WTC11 (cell line): ENCODE measurements at regions not wholly inside any gene's neighbourhood (a gene's known extent, or its start where the extent isn't known, plus 50 kb on each side); places are given as distances from the start of the nearest gene placed in this dataset.

Experiments
- ATAC-seq: fragments of 200-7000 bp; cut with Tn5 transposase; 2 replicates; pipeline ENCODE4 v1.10.0; 2021; ENCODE audit warnings: mild to moderate bottlenecking, moderate library complexity
- CTCF ChIA-PET: fragments of 300-600 bp; sonication (Branson Sonifier 250); formaldehyde crosslinking; loops from one replicate; lab custom pipeline; 2021; ENCODE audit warnings: antibody characterized with exemption; lab: Charles Lee
- POLR2A ChIA-PET: fragments of 350-600 bp; sonication (Branson Sonifier 250); formaldehyde crosslinking; loops from one replicate; lab custom pipeline; 2021; ENCODE audit warnings: antibody characterized with exemption; lab: Charles Lee
- DNase-seq: peaks from one replicate; pipeline ENCODE4 v3.0.0; 2021; ENCODE audit warnings: low spot score
- H3K27ac Mint-ChIP-seq: 2 replicates; pipeline ENCODE4 v1.8.0; 2021; ENCODE audit warnings: mixed read lengths
- H3K27me3 Mint-ChIP-seq: 2 replicates; pipeline ENCODE4 v1.8.0; 2021; ENCODE audit warnings: low read depth, mild to moderate bottlenecking, moderate library complexity, mixed read lengths
- H3K36me3 Mint-ChIP-seq: 2 replicates; pipeline ENCODE4 v1.8.0; 2021; ENCODE audit warnings: mixed read lengths
- H3K4me1 Mint-ChIP-seq: 2 replicates; pipeline ENCODE4 v1.8.0; 2022; ENCODE audit warnings: mixed read lengths
- H3K4me3 Mint-ChIP-seq: 2 replicates; pipeline ENCODE4 v1.8.0; 2021; ENCODE audit warnings: mild to moderate bottlenecking, moderate library complexity, mixed read lengths
- H3K9me3 Mint-ChIP-seq: 2 replicates; pipeline ENCODE4 v1.8.0; 2021; ENCODE audit warnings: mixed read lengths
- ATF6 ChIP-seq: sonication (generic); formaldehyde crosslinking; IDR thresholded peaks from 2 replicates; pipeline ENCODE4 v1.8.1; 2023; ENCODE audit warnings: mild to moderate bottlenecking, missing genetic modification reagents
- FOXP1 ChIP-seq: sonication (generic); formaldehyde crosslinking; IDR thresholded peaks from 2 replicates; pipeline ENCODE4 v1.8.0; 2022; ENCODE audit warnings: missing genetic modification reagents, mild to moderate bottlenecking, moderate library complexity, borderline replicate concordance
- NFYB ChIP-seq: sonication (generic); formaldehyde crosslinking; conservative IDR thresholded peaks from 2 replicates; pipeline ENCODE4 v1.8.0; 2022; ENCODE audit warnings: low read depth, missing genetic modification reagents
- NR1H2 ChIP-seq: sonication (generic); formaldehyde crosslinking; IDR thresholded peaks from 2 replicates; pipeline ENCODE4 v1.9.0; 2021; ENCODE audit warnings: mild to moderate bottlenecking, moderate library complexity, missing genetic modification reagents
- TEAD1 ChIP-seq: sonication (generic); formaldehyde crosslinking; IDR thresholded peaks from 2 replicates; pipeline ENCODE4 v1.8.0; 2022; ENCODE audit warnings: mild to moderate bottlenecking, missing genetic modification reagents
- ZNF121 ChIP-seq: sonication (generic); formaldehyde crosslinking; IDR thresholded peaks from 2 replicates; pipeline ENCODE4 v1.8.0; 2023; ENCODE audit warnings: missing genetic modification reagents
- ZNF317 ChIP-seq: sonication (generic); formaldehyde crosslinking; IDR thresholded peaks from 2 replicates; pipeline ENCODE4 v1.8.1; 2023; ENCODE audit warnings: low read depth, mild to moderate bottlenecking, moderate library complexity, missing genetic modification reagents, borderline replicate concordance
- TF ChIP-seq, protein P1 (sequence below): sonication (generic); formaldehyde crosslinking; IDR thresholded peaks from 2 replicates; pipeline ENCODE4 v1.8.0; 2023; ENCODE audit warnings: missing genetic modification reagents, mild to moderate bottlenecking, borderline replicate concordance
- TF ChIP-seq, protein P2 (sequence below): sonication (generic); formaldehyde crosslinking; IDR thresholded peaks from 2 replicates; pipeline ENCODE4 v1.8.1; 2023; ENCODE audit warnings: mild to moderate bottlenecking, moderate library complexity, missing genetic modification reagents
- TF ChIP-seq, protein P3 (sequence below): sonication (generic); formaldehyde crosslinking; conservative IDR thresholded peaks from 2 replicates; pipeline ENCODE4 v1.8.1; 2022; ENCODE audit warnings: mild to moderate bottlenecking, missing genetic modification reagents
- TF ChIP-seq, protein P4 (sequence below): fragments of 200-600 bp; IDR thresholded peaks from 2 replicates; pipeline ENCODE4 v1.8.0; 2022; ENCODE audit warnings: antibody characterized with exemption
- TF ChIP-seq, protein P5 (sequence below): sonication (generic); formaldehyde crosslinking; IDR thresholded peaks from 2 replicates; pipeline ENCODE4 v1.8.0; 2022; ENCODE audit warnings: mild to moderate bottlenecking, missing genetic modification reagents
- TF ChIP-seq, protein P6 (sequence below): sonication (generic); formaldehyde crosslinking; IDR thresholded peaks from 2 replicates; pipeline ENCODE4 v1.8.1; 2023; ENCODE audit warnings: mild to moderate bottlenecking, missing genetic modification reagents

- TF ChIP-seq, protein P1, sequence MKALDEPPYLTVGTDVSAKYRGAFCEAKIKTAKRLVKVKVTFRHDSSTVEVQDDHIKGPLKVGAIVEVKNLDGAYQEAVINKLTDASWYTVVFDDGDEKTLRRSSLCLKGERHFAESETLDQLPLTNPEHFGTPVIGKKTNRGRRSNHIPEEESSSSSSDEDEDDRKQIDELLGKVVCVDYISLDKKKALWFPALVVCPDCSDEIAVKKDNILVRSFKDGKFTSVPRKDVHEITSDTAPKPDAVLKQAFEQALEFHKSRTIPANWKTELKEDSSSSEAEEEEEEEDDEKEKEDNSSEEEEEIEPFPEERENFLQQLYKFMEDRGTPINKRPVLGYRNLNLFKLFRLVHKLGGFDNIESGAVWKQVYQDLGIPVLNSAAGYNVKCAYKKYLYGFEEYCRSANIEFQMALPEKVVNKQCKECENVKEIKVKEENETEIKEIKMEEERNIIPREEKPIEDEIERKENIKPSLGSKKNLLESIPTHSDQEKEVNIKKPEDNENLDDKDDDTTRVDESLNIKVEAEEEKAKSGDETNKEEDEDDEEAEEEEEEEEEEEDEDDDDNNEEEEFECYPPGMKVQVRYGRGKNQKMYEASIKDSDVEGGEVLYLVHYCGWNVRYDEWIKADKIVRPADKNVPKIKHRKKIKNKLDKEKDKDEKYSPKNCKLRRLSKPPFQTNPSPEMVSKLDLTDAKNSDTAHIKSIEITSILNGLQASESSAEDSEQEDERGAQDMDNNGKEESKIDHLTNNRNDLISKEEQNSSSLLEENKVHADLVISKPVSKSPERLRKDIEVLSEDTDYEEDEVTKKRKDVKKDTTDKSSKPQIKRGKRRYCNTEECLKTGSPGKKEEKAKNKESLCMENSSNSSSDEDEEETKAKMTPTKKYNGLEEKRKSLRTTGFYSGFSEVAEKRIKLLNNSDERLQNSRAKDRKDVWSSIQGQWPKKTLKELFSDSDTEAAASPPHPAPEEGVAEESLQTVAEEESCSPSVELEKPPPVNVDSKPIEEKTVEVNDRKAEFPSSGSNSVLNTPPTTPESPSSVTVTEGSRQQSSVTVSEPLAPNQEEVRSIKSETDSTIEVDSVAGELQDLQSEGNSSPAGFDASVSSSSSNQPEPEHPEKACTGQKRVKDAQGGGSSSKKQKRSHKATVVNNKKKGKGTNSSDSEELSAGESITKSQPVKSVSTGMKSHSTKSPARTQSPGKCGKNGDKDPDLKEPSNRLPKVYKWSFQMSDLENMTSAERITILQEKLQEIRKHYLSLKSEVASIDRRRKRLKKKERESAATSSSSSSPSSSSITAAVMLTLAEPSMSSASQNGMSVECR: no peak
Measured at GRCh38 chr2:157971702-157972101, 95.6 kb upstream of the ACVR1 start (continued).

GRCh38 chr2:157967856-157968255, 91.7 kb upstream of the ACVR1 start:
- CTCF ChIA-PET: no interaction called here

DNA sequence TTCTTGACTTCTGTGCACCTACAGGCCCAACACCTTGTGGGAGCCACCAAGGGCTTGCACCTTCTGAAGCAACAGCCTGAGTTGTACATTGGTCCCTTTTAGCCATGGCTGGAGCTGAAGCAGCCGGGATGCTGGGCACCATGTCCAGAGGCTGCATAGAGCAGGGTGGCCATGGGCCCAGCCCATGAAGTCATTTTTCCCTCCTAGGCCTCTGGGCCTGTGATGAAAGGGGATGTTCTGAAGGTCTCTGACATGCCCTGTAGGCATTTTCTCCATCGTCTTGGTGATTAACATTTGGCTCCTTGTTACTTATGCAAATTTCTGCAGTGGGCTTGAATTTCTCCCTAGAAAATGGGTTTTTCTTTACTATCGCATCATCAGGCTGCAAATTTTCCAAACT, 83.1 kb upstream of the ACVR1 start:
- TF ChIP-seq, protein P1: no peak
- no peak for TF ChIP-seq NR1H2 (CRISPR knock-in tag)
- no peak for TF ChIP-seq ZNF317
- TF ChIP-seq, protein P2, sequence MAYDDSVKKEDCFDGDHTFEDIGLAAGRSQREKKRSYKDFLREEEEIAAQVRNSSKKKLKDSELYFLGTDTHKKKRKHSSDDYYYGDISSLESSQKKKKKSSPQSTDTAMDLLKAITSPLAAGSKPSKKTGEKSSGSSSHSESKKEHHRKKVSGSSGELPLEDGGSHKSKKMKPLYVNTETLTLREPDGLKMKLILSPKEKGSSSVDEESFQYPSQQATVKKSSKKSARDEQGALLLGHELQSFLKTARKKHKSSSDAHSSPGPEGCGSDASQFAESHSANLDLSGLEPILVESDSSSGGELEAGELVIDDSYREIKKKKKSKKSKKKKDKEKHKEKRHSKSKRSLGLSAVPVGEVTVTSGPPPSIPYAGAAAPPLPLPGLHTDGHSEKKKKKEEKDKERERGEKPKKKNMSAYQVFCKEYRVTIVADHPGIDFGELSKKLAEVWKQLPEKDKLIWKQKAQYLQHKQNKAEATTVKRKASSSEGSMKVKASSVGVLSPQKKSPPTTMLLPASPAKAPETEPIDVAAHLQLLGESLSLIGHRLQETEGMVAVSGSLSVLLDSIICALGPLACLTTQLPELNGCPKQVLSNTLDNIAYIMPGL (CRISPR knock-in tag): no peak
- TF ChIP-seq, protein P3, sequence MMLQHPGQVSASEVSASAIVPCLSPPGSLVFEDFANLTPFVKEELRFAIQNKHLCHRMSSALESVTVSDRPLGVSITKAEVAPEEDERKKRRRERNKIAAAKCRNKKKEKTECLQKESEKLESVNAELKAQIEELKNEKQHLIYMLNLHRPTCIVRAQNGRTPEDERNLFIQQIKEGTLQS (CRISPR knock-in tag): no peak
- TF ChIP-seq, protein P4, sequence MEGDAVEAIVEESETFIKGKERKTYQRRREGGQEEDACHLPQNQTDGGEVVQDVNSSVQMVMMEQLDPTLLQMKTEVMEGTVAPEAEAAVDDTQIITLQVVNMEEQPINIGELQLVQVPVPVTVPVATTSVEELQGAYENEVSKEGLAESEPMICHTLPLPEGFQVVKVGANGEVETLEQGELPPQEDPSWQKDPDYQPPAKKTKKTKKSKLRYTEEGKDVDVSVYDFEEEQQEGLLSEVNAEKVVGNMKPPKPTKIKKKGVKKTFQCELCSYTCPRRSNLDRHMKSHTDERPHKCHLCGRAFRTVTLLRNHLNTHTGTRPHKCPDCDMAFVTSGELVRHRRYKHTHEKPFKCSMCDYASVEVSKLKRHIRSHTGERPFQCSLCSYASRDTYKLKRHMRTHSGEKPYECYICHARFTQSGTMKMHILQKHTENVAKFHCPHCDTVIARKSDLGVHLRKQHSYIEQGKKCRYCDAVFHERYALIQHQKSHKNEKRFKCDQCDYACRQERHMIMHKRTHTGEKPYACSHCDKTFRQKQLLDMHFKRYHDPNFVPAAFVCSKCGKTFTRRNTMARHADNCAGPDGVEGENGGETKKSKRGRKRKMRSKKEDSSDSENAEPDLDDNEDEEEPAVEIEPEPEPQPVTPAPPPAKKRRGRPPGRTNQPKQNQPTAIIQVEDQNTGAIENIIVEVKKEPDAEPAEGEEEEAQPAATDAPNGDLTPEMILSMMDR: no peak
- TF ChIP-seq, protein P5, sequence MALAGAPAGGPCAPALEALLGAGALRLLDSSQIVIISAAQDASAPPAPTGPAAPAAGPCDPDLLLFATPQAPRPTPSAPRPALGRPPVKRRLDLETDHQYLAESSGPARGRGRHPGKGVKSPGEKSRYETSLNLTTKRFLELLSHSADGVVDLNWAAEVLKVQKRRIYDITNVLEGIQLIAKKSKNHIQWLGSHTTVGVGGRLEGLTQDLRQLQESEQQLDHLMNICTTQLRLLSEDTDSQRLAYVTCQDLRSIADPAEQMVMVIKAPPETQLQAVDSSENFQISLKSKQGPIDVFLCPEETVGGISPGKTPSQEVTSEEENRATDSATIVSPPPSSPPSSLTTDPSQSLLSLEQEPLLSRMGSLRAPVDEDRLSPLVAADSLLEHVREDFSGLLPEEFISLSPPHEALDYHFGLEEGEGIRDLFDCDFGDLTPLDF: no peak
- no peak for TF ChIP-seq ATF6
- TF ChIP-seq TEAD1: no peak
- TF ChIP-seq, protein P6, sequence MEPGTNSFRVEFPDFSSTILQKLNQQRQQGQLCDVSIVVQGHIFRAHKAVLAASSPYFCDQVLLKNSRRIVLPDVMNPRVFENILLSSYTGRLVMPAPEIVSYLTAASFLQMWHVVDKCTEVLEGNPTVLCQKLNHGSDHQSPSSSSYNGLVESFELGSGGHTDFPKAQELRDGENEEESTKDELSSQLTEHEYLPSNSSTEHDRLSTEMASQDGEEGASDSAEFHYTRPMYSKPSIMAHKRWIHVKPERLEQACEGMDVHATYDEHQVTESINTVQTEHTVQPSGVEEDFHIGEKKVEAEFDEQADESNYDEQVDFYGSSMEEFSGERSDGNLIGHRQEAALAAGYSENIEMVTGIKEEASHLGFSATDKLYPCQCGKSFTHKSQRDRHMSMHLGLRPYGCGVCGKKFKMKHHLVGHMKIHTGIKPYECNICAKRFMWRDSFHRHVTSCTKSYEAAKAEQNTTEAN (CRISPR knock-in tag): no peak
- TF ChIP-seq ZNF121 (CRISPR knock-in tag): no peak
- TF ChIP-seq, all 79 proteins: peak for 0
- ChIA-PET POLR2A (no interaction called here), CTCF (no interaction called here)
- Mint-ChIP-seq H3K36me3 (peaks cover 32% of the 10 kb centered on the region), H3K4me1 (no peaks in the 10 kb centered on the region; the same call in 1 of the 2 replicates), H3K9me3 (peaks cover 59% of the 10 kb centered on the region), H3K4me3 (no peak overlapping the region), H3K27me3 (peaks cover 15% of the 10 kb centered on the region), H3K27ac (no peak overlapping the region)
- ATAC-seq (no peak), DNase-seq (no peak)

More at GRCh38 chr2:157967856-157968255, 91.7 kb upstream of the ACVR1 start:
- ATAC-seq (no peak), DNase-seq (no peak)
- Mint-ChIP-seq H3K27me3 (peaks cover 24% of the 10 kb centered on the region), H3K27ac (no peak overlapping the region), H3K4me1 (peaks cover 6% of the 10 kb centered on the region), H3K9me3 (peaks cover 50% of the 10 kb centered on the region), H3K36me3 (peaks cover 13% of the 10 kb centered on the region), H3K4me3 (no peak overlapping the region)
- no peak for TF ChIP-seq NFYB
- TF ChIP-seq FOXP1: 0 out of 2 replicates have a peak, but pooled peaks have one; percentile 20
- POLR2A ChIA-PET: no interaction called here
